ENCODE measurements at regions not wholly inside any gene's neighbourhood (a gene's known extent, or its start where the extent isn't known, plus 50 kb on each side); places are given as distances from the start of the nearest gene placed in this dataset.

DNA sequence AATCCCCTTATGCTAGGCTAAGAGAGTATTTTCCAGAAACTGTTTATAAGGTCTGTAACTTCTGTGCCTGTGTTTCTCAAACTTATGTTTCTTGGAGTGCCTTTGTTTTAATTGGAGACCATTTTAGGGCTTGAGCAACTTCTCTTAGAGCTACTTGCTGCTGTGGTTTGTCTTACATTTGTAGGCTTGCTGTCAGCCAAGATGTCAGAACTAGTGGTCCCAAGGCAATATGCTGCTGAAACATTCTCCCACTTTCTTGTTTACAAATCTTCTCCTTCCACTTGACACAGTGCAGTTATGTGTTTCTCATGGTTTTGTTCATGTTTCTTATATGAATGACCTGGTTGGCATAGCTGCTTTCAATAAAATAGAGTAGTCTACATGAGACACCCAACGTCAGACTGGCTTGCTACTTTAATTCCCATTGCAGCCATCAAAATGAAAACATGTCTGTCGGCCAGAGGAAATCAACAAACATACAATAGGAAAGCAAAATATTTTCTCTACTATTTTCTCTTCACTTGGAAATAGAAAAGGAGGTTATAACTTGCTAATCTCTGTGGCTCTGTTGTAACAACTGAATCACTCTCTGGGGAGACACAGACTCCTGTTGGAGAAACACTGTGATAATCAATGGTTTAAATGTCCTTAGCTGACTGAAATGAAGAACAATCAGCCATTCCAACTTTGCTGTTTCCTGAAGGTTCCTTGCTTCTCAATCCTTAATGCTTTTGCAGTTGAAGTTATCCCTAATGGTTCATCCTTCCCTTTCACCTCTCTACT lies 426.4 kb downstream of the PDGFC start:
- TF ChIP-seq POLR2AphosphoS5 (IDR thresholded peaks at IDR 0.05; ENCODE audit: borderline replicate concordance, low read depth, low read length) = no peak
- TF ChIP-seq EZH2 (IDR thresholded peaks at IDR 0.05) = no peak
- TF ChIP-seq FOXP2 (optimal IDR thresholded peaks at IDR 0.05; ENCODE audit: control extremely low read depth, extremely low read length, insufficient read depth) = no peak
